Skin epidermis (tissue), 12 donors: ENCODE measurements at regions not wholly inside any gene's neighbourhood (a gene's known extent, or its start where the extent isn't known, plus 50 kb on each side); places are given as distances from the start of the nearest gene placed in this dataset.

ENCODE experiments used
- H3K27ac ChIP-seq, 21 experiments: fragments of 200-600 bp; sonication (generic) in 11 of 21; one replicate each; pipeline ENCODE4 v1.5.0; 2020; ENCODE audit warnings: mild to moderate bottlenecking in 3 of 21, inconsistent platforms in 2 of 21, moderate library complexity in 2 of 21
- H3K4me3 ChIP-seq, 7 experiments: fragments of 200-600 bp; sonication (generic) in 2 of 7; one replicate each; pipeline ENCODE4 v1.5.0; 2020; ENCODE audit warnings: inconsistent platforms in 2 of 7, mild to moderate bottlenecking in 2 of 7, moderate library complexity in 1 of 7

DNA sequence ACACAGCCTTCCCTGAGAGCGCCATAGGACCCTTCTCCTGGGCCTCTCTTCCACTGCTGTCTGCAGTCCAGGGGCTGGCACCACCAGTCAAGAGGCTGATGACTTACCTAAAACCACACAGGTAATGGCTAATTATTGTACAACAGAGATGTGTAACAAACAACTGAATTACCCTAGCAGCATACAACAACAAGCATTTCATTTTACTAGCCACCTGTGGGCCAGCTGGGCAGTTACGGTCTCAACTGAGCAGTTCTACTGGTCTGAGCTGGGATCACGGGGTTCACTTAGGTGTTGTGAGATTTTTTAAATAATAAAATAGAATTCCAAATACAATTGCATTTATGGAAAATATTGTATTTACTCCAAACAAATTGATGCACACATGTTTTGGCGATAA is 431.9 kb downstream of the TNS3 start:
- no peak overlapping the region for H3K4me3 ChIP-seq
- H3K27ac ChIP-seq: no peak overlapping the region

DNA sequence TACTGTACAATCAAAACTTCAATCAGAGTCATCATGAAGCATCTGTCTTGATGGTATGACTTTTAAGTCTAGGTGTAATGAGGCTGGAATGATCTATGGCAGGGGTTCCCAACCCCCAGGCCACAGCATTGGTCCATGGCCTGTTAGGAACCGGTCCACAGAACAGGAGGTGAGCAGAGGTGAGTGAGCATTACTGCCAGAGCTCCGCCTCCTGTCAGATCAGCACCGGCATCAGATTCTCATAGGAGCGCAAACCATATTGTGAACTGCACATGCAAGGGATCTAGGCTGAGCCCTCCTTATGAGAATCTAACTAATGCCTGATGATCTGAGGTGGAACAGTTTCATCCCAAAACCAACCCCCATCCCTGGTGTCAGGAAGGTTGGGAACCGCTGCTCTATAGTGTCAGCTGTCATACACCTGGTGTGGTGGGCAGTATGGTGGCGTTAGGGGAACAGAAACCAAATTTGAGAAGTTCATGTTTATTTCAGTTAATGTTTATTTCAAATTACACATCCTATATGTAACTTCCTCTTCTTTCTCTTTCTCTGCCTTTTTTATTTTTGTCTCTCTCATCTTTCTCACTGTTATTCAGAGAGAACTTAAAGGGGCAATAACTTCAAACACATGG is 432.6 kb downstream of the TNS3 start:
- Histone ChIP-seq H3K27ac (no peak overlapping the region), H3K4me3 (no peak overlapping the region)

DNA sequence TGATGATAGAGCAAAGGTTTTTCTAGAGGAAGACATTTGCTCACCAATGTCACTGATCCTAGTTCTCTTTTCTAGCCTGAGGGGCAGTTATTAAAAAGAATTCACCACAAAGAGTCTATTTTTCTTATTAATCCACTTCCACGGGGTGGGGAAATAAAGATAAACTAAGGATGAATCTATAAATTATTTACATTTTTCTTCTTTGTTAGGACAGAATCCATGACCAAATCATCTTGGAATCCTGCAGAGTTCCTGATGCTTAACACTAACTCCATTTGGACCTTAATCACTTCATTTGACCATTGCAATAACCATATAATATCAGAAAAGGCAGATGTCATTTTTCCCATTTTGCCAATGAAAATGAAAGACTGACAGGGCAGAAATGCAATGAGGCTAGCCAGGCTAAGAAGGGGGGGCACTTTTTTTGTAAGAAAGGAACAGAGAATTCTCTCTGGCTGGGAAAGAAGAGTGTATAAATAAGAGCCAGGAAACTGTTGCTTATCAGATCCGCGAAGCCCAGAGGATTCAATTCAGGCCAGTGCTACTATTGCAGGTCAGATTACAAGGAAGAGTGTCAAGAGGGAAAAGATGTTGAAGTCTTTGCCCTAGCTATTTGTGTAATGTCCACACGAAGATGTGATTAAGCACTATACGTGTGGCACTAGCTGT is 433.2 kb downstream of the TNS3 start:
- H3K4me3 ChIP-seq: no peak overlapping the region
- H3K27ac ChIP-seq: no peak overlapping the region

DNA sequence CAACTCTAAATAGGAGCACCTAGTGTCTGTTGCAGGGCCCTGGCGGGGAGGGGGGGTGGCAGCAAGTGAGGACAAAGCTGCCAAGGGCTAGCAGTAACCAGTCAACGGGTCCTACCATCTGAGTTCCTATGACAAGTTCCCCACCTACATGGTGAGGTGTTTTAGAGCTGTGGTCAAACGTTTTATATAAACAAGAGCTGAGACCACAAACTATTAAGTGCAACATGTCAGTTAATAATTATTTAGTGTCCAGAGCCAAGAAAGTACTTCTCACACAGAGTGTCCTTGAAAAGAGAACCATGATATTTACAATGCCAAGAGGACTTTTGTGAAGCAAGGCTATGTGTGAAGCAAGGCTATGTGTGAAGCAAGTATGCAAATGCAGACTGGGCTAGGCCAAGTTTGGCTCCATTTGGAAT is 434.7 kb downstream of the TNS3 start:
- no peak overlapping the region for H3K27ac ChIP-seq
- H3K4me3 ChIP-seq: no peak overlapping the region

DNA sequence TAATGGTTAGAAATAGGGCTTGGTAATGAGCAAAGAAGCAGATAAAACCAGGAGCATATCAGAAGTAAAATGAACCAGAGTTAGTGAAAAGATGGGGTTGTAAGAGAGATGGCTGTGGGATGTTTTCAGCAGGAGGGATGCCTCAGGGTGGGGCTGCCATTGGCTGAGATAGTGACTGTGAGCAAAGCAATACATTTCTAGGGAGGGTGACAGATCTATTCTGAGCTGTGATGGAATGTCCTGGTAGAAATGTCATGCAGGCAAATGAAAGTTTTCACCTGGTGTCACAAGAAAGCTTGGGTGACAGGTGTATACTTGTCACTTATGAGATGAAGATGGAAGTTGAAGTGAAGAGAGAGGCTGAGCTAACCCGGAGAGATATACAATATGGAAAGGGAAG is 435.9 kb downstream of the TNS3 start:
- no peak overlapping the region for H3K27ac ChIP-seq
- no peak overlapping the region for H3K4me3 ChIP-seq

DNA sequence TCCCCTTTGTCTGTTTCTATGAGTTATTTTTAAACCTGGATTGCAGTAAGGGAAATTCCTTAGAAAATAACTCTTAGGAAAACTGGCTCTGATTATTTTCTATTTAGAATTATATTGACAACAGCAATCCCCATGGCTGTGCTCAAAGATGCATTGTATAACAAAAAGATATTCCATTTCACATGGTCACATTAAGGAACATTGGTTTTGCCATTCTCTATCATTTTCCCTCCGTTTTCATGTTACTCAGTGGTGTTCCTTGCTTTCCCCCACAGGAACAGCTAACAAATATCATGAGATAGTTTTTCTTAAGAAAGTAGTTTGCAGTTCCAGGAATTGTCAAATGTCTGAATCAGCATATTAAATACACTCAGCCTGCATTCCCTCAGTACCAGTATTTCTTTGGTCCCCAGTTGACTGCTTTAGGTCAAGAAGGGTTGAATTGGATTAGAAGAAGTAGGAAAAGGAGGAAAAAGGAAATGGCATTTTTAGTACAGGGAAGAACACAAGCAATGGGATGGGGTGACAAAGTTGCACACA is 436.7 kb downstream of the TNS3 start:
- no peak overlapping the region for H3K4me3 ChIP-seq
- H3K27ac ChIP-seq: peak overlapping the region in 1 of 21 experiments; percentile 53

DNA sequence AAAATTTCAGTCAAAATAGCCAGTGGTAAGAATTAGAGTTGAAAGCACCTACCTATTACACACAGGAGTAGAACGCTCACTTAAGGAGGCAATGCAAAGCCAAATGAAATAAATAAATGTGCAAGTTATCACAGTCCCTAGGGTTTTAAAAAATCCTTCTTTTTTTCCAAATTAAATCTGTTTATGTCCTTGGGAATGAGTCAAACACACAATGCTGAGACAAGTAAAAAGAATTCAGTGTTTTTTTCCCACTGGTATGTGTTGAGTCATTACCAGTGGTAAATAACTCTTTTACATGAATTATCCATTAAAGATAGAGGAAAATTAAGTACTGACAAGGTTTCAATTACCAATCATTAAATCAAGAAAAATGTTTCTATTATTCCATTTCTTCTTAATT is 438.6 kb downstream of the TNS3 start:
- Histone ChIP-seq H3K27ac (no peak overlapping the region), H3K4me3 (no peak overlapping the region)

DNA sequence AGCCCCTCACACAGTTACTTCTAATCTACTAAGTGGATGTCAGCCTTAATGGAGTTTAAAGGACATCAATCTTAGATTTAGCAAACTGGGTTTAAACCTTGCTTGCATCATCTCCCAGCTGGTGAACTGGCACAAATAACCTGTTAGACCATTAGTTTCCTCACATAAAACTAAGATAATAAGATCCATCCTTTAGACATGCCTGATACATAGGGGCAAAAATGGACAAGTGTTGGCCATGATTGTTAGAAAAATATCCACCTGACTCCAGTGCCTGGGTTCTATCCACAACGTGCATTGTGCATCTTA is 439.1 kb downstream of the TNS3 start:
- Histone ChIP-seq H3K4me3 (no peak overlapping the region), H3K27ac (peak overlapping the region in 1 of 21 experiments; percentile 24)

DNA sequence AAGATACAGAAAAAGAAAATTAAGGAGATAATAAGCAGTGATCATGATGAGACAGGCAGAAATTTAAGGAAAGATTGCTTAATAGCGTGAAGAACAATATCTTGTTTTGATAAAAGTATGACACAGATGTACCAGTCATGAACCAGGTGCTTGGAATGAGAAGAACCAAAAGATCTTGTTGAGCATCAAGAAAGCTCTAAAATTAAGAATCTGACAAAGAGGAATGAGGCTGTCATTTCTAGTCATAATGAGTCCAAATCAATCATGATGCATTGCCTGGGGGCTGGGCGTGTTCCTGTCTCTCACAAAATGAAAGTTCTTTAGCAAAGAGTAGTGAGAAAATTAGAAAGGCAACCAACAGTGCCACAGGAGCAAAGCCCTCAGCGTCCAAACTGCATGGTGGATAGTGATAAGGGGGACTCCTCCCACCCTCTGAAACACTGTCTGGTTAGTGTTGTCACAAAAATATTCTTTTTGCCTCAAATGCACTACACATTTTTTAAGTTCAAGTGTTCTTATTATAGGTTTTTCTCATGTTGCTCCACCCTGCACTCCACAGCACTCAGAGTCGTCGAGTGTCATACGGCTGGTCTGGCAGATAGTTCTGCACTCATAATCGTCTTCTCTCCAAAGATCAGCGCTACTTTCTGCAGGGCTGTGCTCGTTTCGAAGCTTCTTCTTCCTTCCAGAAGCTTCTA is 439.6 kb downstream of the TNS3 start:
- Histone ChIP-seq H3K27ac (peak overlapping the region in 1 of 21 experiments; percentile 24), H3K4me3 (no peak overlapping the region)

DNA sequence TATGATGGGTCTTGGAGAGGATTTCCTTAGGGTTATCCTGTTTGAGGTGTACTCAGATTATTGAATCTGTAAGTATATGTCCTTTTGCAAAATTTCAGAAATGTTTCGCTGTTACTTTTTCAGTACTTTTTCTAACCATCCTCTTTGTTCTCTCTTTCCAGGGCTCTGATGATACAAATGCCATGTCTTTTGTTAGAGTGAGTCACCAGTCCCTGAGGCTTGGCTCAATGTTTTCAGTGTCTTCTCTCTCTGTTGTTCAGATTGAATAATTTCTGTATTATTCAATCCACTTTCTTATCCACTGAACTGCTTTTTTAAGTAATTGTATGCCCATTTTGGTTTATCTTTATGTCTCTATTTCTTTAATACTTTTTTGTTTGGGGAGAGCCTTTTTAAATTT is 449.4 kb downstream of the TNS3 start:
- H3K27ac ChIP-seq: no peak overlapping the region
- H3K4me3 ChIP-seq: no peak overlapping the region

DNA sequence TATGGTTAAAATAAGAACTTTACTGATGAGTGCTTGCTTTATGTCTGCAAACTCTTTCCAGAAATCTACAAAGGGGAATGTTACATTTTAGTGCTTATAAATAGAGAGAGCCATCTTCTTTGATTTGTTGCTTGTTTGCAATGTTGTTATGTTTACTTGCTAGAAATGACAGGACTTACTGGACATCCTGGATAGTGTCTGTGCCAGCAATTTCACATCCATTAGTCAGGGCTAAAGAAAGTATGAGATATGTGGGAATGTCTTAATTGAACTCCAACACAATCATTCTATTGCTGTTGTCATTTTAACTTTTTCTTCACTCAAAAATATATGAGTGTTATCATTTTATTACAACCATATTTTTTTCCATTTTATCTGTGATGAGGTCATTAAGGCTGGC is 453.2 kb downstream of the TNS3 start:
- no peak overlapping the region for H3K27ac ChIP-seq
- H3K4me3 ChIP-seq: no peak overlapping the region

DNA sequence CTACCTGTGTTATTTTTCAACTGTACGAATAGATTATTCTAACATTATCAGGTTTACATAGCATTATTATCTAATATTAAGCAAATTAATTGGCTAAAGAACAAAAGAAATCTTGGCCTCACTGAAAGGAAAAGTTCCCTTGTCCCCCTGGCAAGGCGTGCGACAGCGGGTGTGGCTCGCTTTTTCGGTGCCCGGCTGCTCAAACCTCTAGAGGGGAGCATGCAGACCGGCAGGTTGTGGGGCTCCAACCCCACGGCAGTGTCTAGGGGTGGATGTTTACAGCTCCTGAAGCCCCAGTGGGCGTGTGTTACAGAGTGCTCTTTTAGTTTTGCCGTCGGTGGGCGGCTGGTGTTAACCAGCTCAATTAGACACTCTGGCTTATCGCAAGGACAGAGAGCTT is 456.4 kb downstream of the TNS3 start:
- Histone ChIP-seq H3K4me3 (no peak overlapping the region), H3K27ac (no peak overlapping the region)

DNA sequence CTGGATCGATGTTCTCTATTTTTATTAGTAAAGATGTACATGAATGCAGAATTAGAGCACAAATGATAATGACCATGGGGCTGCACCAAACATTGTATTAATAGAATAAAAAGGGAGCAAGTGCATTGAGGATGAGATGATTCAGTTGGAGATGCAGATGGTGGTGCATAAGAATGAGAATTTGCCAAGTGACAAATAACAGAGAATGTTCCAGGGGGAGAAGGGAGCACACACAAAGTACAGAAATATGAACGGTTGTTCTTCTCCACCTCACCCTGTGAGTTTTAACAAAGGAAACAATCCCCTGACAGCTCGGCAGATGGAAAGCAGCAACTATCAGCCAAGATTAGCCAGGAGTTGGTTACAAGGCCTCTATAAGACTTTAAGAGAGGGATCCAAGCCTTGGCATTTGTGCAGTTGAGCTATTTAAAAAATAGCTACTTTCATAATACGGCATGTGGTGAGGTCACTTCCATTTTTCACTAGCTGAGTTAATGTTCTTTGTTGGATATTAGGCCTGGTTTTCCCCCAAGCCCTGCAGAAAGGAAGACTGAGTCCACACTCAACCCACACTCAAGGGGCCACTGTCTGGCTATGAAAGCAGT is 462.5 kb downstream of the TNS3 start:
- Histone ChIP-seq H3K4me3 (no peak overlapping the region), H3K27ac (no peak overlapping the region)

DNA sequence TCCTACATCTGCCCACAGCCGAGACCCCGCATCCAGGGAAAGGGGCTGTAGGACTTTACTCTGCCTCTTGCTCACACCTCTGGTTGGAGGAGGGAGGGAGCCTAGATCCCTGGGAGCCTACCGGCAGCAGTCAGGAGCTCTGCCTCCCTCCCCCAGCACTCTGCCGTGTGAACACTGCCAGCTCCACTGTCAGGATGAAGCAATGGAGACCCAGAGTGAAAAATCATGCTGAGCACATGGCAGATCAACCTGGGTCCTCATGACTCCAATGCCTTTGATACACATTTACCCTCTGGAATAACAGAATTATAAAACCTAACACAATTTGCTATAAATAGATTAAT is 477.7 kb downstream of the TNS3 start:
- Histone ChIP-seq H3K4me3 (no peak overlapping the region), H3K27ac (no peak overlapping the region)

DNA sequence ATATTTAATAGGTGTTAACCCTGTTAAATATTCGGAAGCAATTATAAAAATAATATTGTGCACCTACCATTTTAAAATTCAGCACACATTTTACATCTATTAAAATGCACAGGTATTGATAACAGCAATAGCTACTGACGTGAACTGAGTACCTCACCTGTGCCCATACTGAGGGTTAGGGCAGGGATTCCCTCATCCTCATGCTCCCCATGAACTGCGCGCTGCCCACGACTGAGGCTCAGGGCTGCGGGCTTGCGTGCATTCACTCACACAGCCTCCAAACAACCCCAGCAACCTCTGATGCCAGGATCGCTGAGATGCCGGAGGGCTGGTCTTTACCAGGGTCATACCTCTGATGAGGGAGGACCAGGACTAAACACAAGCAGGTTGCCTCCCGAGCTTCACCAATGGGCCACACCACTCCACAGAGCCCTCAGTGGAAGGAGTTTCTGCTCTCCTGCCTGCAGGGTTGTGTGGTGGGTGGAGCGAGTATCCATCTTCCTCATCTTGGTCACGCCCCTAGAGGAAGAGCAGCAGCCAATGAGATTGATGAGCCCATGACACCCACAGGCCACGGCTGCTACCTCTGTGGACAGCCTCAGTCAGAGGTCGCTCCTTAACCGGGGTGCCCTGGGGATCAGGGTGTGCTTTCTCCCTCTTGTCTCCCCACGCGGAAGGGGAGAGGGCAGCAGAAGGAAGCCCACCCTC is 478.3 kb downstream of the TNS3 start:
- no peak overlapping the region for H3K4me3 ChIP-seq
- no peak overlapping the region for H3K27ac ChIP-seq

DNA sequence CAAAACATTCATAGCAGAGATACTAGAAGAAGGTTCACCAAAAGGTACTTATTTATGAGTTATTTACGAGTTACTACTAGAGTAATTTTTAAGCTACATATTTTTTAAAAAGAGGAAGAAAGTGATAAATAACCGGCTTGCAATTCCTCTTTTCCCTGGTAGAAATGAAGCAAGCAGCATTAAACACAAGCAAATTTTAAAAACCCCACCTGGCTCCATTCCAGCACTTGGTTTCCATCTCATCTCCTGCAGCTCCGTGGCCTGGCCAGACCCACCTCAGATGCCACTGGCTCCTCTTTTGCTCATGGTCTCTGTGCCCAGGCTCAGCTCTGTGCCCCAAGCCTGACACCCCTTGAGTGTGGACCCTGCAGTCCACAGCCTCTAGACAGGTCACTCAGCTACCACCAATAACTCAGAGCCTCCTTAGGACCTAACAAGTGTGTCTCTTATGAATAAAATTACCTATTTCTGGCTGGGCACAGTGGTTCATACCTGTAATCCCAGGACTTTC is 479.5 kb downstream of the TNS3 start:
- Histone ChIP-seq H3K27ac (no peak overlapping the region), H3K4me3 (no peak overlapping the region)

DNA sequence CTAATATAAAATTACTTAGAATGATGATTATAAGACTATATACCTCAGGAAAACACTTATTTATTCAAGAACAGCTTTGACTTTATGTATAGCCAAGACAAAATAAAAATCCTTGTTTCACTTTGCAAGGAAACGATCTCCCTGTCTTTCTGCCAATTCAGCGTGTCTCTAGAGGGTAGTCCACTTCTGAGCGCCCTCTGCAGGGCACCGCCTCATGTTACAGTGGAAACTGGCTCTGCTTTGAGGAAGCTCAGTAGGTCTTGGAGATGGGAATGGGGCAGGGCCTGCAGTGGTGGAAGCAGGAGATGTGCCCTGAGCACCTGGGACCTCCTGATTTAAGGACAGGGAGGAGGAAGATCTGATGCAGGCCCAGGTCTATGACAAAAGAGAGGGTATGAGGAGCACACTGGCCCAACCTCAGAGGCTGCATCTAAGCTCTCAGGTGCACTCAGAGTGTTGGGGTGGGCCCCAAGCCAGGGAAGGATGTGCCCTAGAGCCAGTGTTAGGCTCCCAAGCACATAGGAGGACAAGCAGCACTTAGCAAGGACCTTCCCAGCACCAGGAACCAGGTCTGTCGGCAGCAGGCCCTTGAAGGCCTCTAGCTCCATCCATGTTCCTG is 481.0 kb downstream of the TNS3 start:
- H3K27ac ChIP-seq: no peak overlapping the region
- no peak overlapping the region for H3K4me3 ChIP-seq

DNA sequence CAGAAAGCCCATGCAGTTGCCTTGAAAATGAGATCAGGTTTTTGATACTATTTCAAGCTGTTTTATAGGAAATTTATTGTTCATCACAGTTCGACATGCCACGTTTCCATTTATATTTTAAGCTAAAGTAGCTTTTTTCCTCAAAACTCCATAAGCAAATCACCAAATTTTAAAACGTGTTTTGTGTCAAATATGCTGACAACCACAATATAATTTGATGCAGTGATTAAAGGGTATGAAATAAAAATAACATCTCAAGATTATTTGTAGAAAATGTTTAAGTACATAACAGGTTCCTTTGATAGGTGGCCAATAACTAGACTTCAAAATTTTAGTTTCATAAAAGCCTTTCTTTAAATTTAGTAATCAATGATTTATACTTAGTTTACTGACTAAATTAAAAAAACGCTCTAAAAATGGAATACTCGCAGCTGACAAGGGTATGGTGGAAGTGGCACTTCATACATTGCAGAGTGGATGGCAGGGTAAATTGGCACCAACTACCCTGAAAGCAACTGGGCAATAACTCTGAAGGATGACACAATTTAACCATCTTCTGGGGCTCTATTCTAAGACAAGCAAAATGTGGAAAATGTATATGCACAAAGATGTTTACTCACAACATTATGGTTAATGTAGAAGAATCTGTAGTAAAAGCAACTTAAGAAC is 481.6 kb downstream of the TNS3 start:
- H3K27ac ChIP-seq: no peak overlapping the region
- no peak overlapping the region for H3K4me3 ChIP-seq

DNA sequence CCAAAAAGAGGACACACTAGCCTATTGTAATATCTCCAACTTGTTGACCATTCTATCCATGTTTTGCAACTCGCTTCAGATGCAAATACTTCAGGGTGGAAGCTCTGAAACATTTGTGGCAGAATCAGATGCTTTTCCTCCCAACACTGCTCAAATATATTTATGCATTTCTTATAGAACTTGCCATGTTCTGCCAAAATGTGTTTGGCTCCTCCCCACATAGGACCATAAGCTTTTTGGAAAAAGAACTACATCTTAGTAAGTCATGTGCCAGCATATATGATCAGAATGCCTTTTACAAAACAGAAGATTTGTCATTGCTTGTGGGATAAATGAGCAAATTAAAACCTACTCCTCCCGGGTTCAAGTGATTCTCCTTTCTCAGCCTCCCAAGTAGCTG is 484.5 kb downstream of the TNS3 start:
- H3K27ac ChIP-seq: no peak overlapping the region
- H3K4me3 ChIP-seq: no peak overlapping the region
